ENCODE measurements at regions not wholly inside any gene's neighbourhood (a gene's known extent, or its start where the extent isn't known, plus 50 kb on each side); places are given as distances from the start of the nearest gene placed in this dataset.
A peak's percentile ranks its signal among the peaks of the same experiment; 100 is the strongest.

- no peak overlapping the region for H3K4me3 ChIP-seq
- ChIA-PET CTCF (interaction anchor here (0.7 to 2.1 kb wide), 7 partner anchors 13 to 665 kb away, joined by 3 to 6 read pairs (median 3); no protein-coding TSS in a partner anchor), POLR2A (no interaction called here)
- DNase-seq (ENCODE audit: low read depth in 1 of 2, low spot score in 1 of 2): no peak
- no peak for ATAC-seq
- H3K27ac ChIP-seq: no peak overlapping the region
- no peak for FAIRE-seq
- no peak for TF ChIP-seq TP53 (CRISPR knock-in tag; IDR thresholded peaks at IDR 0.05)
- TF ChIP-seq HES2 (IDR thresholded peaks at IDR 0.05): no peak
- TF ChIP-seq RNF2 (IDR thresholded peaks at IDR 0.05; ENCODE audit: borderline replicate concordance, low read depth): no peak
- TF ChIP-seq SMC3 (IDR thresholded peaks at IDR 0.05): no peak
- TF ChIP-seq CHD4 (IDR thresholded peaks at IDR 0.05; ENCODE audit: borderline replicate concordance): no peak
- TF ChIP-seq HOXB5 (CRISPR knock-in tag; IDR thresholded peaks at IDR 0.05): no peak
- no peak for TF ChIP-seq NR3C1 (IDR thresholded peaks at IDR 0.05)
- 2% methylated on average over 1 of the region's 1 CpG for WGBS (ENCODE audit: missing lambda C conversion rate)
- no peak overlapping the region for H3K4me2 ChIP-seq
- no peaks in the 10 kb centered on the region for H3K4me1 ChIP-seq
- H3K9me3 ChIP-seq: peaks cover 4% of the 10 kb centered on the region; the same call in 1 of the 3 replicates
Measured at GRCh38 chr15:81940467-81941451, 105.1 kb downstream of the MEX3B start.

- Histone ChIP-seq H3K4me3 (no peak overlapping the region), H3K27ac (no peak overlapping the region), H3K4me1 (no peaks in the 10 kb centered on the region), H3K4me2 (no peak overlapping the region), H3K9me3 (peaks cover 6% of the 10 kb centered on the region; the same call in 1 of the 3 replicates)
- peak in 1 of 2 experiments; percentile 56; a peak in 2 of 6 replicates for ATAC-seq
- TF ChIP-seq SMC3 (IDR thresholded peaks at IDR 0.05): 0 out of 3 replicates have a peak, but pooled peaks have one; percentile 25
- TF ChIP-seq FOSL2 (IDR thresholded peaks at IDR 0.05): no peak
- peak; percentile 68 for TF ChIP-seq FOSL2 (CRISPR knock-in tag; IDR thresholded peaks at IDR 0.05)
- TF ChIP-seq CEBPB (IDR thresholded peaks at IDR 0.05): no peak
- TF ChIP-seq USF2 (IDR thresholded peaks at IDR 0.05): no peak
- TF ChIP-seq RAD21 (conservative IDR thresholded peaks at IDR 0.05 in 1 of 2, IDR thresholded peaks at IDR 0.05 in 1 of 2): peak; percentile 54 to 73
- TF ChIP-seq CTCF (IDR thresholded peaks at IDR 0.05): peak; percentile 75
- POLR2A ChIA-PET: no interaction called here
- DNase-seq (ENCODE audit: low read depth in 1 of 2, low spot score in 1 of 2): peak; percentile 28 to 65
- peak; percentile 95 for FAIRE-seq
- CTCF ChIA-PET: interaction anchor here (0.7 to 2.1 kb wide), 8 partner anchors 10 to 664 kb away, joined by 3 to 6 read pairs (median 3); no protein-coding TSS in a partner anchor
- WGBS (ENCODE audit: missing lambda C conversion rate): 3% methylated on average over 5 of the region's 5 CpGs
Measured at GRCh38 chr15:81939604-81940440, 106.0 kb downstream of the MEX3B start.

GRCh38 chr15:81937189-81937588 lies 108.6 kb downstream of the MEX3B start:
- no peak overlapping the region for H3K4me3 ChIP-seq
- WGBS (ENCODE audit: missing lambda C conversion rate): under 1% methylated on average over 4 of the region's 4 CpGs
- no peaks in the 10 kb centered on the region for H3K4me1 ChIP-seq
- CTCF ChIA-PET: no interaction called here
- FAIRE-seq (no peak), ATAC-seq (no peak), DNase-seq (ENCODE audit: low read depth in 1 of 2, low spot score in 1 of 2) (no peak)
- H3K4me2 ChIP-seq: no peak overlapping the region
- peaks cover 6% of the 10 kb centered on the region; the same call in 1 of the 3 replicates for H3K9me3 ChIP-seq
- POLR2A ChIA-PET: no interaction called here
- H3K27ac ChIP-seq: no peak overlapping the region
- TF ChIP-seq E2F6 (IDR thresholded peaks at IDR 0.05; ENCODE audit: borderline replicate concordance, low read depth) (no peak), NPAS2 (CRISPR knock-in tag; IDR thresholded peaks at IDR 0.05; ENCODE audit: borderline replicate concordance) (no peak), MAZ (IDR thresholded peaks at IDR 0.05; ENCODE audit: borderline replicate concordance, low read depth, low read length) (no peak), MAFK (IDR thresholded peaks at IDR 0.05; ENCODE audit: partially characterized antibody) (no peak), NR3C1 (IDR thresholded peaks at IDR 0.05) (no peak), FOSB (CRISPR knock-in tag; IDR thresholded peaks at IDR 0.05) (no peak), CBX2 (IDR thresholded peaks at IDR 0.05; ENCODE audit: borderline replicate concordance, low read depth) (no peak), ZC3H11A (IDR thresholded peaks at IDR 0.05) (no peak), JUN (IDR thresholded peaks at IDR 0.05) (no peak), TP53 (CRISPR knock-in tag; IDR thresholded peaks at IDR 0.05) (no peak), CEBPB (IDR thresholded peaks at IDR 0.05) (no peak), ZNF302 (CRISPR knock-in tag; IDR thresholded peaks at IDR 0.05) (no peak), SREBF2 (IDR thresholded peaks at IDR 0.05) (no peak), POLR2A (IDR thresholded peaks at IDR 0.05; ENCODE audit: low read length) (no peak), BCL3 (IDR thresholded peaks at IDR 0.05) (no peak)

All from A549 (cell line).